RWPE1 (cell line): ENCODE measurements at regions not wholly inside any gene's neighbourhood (a gene's known extent, or its start where the extent isn't known, plus 50 kb on each side); places are given as distances from the start of the nearest gene placed in this dataset.

Experiments
- CTCF ChIA-PET: fragments of 350-600 bp; sonication (Branson Sonifier 250); formaldehyde crosslinking; extraction: SDS; loops from one replicate; lab custom pipeline; 2021; lab: Yijun Ruan, JAX
- POLR2A ChIA-PET: fragments of 400-600 bp; formaldehyde crosslinking; extraction: SDS; loops from one replicate; lab custom pipeline; 2020; ENCODE audit warnings: antibody characterized with exemption; ENCODE audit not compliant: low non-redundant PET; lab: Yijun Ruan, JAX
- DNase-seq: peaks from one replicate; pipeline ENCODE4 v3.0.0; 2012; ENCODE audit warnings: low spot score
- H3K27ac ChIP-seq: fragments of 450-650 bp; 2 replicates; pipeline ENCODE4 v1.5.1; 2017
- CTCF ChIP-seq: fragments of 450-650 bp; conservative IDR thresholded peaks from 2 replicates; pipeline ENCODE4 v1.5.1; 2017; ENCODE audit warnings: low read depth, mild to moderate bottlenecking

GRCh38 chr4:106652095-106652494, 283.5 kb upstream of the GIMD1 start:
- ChIA-PET CTCF (no interaction called here), POLR2A (no interaction called here)
- TF ChIP-seq CTCF, result no peak
- DNase-seq, result no peak
- H3K27ac ChIP-seq, result no peak overlapping the region

DNA sequence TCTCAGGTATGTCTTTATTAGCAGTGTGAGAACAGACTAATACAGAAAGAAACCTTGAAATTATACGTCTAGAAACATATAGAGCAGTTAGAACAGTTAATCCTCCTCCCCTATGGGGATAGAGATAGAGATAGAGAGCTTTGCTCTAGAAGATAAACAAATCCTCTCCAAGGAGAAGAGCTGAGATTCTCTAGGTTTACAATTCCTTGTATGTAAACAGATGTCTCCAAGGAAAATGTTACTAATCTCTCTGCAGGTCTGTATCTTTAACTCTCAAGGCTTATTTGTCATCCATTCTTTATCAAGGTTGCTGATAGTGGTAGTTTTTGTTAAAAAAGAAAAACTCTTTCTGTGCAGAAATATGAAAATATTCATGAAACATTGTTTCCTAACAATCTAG, 282.1 kb upstream of the GIMD1 start:
- ChIA-PET POLR2A (no interaction called here), CTCF (interaction anchor here (0.6 kb wide), 1 partner anchor 892 kb away, joined by 3 read pairs; no protein-coding TSS in a partner anchor)
- TF ChIP-seq CTCF, result no peak
- H3K27ac ChIP-seq, result no peak overlapping the region
- no peak for DNase-seq

DNA sequence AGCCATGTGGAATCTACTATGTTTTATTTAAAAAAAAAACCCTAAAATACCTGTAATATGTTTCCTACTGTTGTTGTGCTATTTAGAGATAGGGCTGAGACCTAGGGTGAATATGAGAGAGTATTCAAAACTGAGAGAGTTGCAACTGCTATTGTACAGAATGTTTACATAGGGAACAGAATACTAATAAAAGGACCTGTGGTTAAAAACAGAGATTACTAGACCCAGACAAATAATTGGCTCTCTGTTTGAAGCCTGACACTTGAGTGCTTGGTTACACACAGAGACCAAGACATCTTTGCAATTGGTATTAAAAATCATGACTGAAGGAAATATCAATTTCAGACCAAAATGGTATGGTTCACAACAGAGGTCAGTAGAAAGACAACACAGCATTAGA, 278.9 kb upstream of the GIMD1 start:
- no peak for TF ChIP-seq CTCF
- POLR2A ChIA-PET, result no interaction called here
- no peak for DNase-seq
- H3K27ac ChIP-seq, result no peak overlapping the region
- CTCF ChIA-PET, result no interaction called here

GRCh38 chr4:106629268-106629625, 260.7 kb upstream of the GIMD1 start:
- no peak for TF ChIP-seq CTCF
- DNase-seq, result no peak
- ChIA-PET CTCF (no interaction called here), POLR2A (no interaction called here)
- H3K27ac ChIP-seq, result no peak overlapping the region

DNA sequence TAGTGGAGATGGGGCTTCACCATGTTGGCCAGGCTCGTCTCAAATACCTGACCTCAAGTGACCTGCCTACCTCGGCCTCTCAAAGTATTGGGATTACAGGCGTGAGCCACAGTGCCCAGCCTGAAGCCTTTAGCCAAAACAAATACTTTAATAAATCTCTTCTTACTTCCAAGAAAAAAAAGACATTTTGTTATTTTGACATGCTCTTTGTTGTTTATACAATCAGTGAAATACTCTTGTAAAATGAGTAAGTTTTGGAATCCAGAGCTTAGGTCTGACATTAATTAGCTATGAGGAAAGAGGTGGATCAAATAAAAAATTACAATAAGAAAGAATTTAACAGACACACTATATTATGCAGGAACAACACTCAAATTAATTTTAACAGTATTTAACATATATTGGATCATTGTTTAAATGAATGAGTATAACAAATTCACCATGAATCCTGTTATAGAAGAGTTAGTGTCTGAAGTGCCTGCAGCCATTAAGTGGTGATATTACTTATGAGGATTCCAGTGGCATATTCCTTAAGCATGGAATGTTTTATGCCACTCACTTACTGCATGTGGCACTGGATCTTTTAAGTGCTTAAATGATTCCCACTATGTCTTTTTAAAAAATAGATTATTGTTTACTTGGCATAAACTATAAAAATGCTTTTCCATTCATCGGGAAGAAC, 260.1 kb upstream of the GIMD1 start:
- no peak for DNase-seq
- TF ChIP-seq CTCF, result no peak
- no peak overlapping the region for H3K27ac ChIP-seq
- ChIA-PET POLR2A (no interaction called here), CTCF (no interaction called here)

DNA sequence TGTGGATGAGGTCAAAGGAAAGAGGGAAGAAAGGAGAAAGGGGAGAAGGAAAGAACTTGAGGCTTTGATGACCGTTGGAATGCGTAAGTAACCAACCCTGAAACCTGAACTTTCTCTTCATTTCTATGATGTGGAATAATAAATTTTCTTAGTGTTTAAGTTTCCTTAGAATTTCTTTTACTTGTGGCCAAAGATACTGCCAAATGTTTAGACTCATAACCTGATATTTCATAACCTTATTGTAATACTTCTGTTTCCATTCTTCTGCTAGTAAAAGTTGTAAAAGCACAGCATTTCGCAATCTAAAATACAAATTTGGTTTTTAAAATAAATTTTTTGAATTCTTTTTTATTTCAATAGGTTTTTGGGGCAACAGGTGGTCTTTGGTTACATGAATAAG, 258.5 kb upstream of the GIMD1 start:
- CTCF ChIA-PET, result no interaction called here
- no peak overlapping the region for H3K27ac ChIP-seq
- POLR2A ChIA-PET, result no interaction called here
- no peak for TF ChIP-seq CTCF
- no peak for DNase-seq
